Dendritic cell treated with granulocyte-macrophage colony-stimulating factor and Interleukin-4, amounts not matched to agents 40 ng/mL and 50 ng/mL, for 4 days (primary cell): ENCODE measurements at regions not wholly inside any gene's neighbourhood (a gene's known extent, or its start where the extent isn't known, plus 50 kb on each side); places are given as distances from the start of the nearest gene placed in this dataset.
"Not testable (repeated sequence)": the region's sequence is repeated elsewhere in the genome, so short reads cannot be mapped to it uniquely, and the experiment has no call there.

ENCODE experiments used
- H3K27ac Mint-ChIP-seq: one replicate; pipeline ENCODE4 v1.8.0; 2022; ENCODE audit warnings: mild to moderate bottlenecking, mixed read lengths
- H3K27me3 Mint-ChIP-seq: one replicate; pipeline ENCODE4 v1.8.0; 2022; ENCODE audit warnings: mild to moderate bottlenecking, mixed read lengths
- H3K36me3 Mint-ChIP-seq: one replicate; pipeline ENCODE4 v1.8.0; 2022; ENCODE audit warnings: low read depth, mixed read lengths
- H3K4me1 Mint-ChIP-seq: one replicate; pipeline ENCODE4 v1.8.0; 2022; ENCODE audit warnings: low read depth, mixed read lengths
- H3K4me3 Mint-ChIP-seq: one replicate; pipeline ENCODE4 v1.8.0; 2022; ENCODE audit warnings: mild to moderate bottlenecking, moderate library complexity, mixed read lengths
- H3K9me3 Mint-ChIP-seq: one replicate; pipeline ENCODE4 v1.8.0; 2022; ENCODE audit warnings: mixed read lengths
- intact Hi-C: fragments of 100-400 bp; cut with micrococcal nuclease; formaldehyde crosslinking; loops from one replicate; pipeline ENCODE4 v1.15.0; 2022

DNA sequence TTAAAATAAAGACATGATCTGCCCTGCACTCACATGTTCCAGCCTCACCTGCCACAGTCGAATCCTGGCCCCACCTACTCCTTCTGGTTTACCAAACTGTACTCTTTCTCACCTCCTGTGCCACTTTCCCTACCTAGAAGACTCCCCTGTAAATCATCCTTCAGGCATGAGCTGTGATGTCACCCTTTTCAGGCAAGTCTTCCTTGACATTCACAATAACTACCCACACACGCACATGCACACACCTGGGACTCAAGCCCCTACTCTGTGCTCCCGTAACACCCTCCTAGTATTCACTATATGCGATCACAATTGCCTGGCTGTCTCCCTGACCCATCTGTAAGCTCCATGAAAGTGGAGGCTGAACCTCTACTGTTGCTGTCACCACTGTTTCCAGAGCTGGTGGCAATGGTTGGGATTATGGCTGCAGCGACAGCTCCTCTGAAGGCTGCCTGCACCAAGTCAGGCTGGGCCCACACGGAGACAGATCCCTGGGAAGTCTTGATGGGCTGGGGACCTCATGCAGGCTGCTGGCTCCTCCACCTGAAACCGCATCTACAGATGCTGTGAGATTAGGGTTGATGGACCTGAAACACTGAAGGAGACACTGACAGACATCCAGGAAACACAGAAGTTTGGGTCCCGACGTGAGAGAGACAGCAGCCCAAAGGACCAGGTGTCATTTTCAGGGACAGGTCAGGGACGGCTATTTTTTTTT is 611.1 kb downstream of the UQCRFS1 start:
- H3K9me3 Mint-ChIP-seq = peaks cover 26% of the 10 kb centered on the region
- H3K27ac Mint-ChIP-seq = no peak overlapping the region
- H3K27me3 Mint-ChIP-seq = no peaks in the 10 kb centered on the region
- no peaks in the 10 kb centered on the region for H3K36me3 Mint-ChIP-seq
- no peak overlapping the region for H3K4me3 Mint-ChIP-seq
- no peaks in the 10 kb centered on the region for H3K4me1 Mint-ChIP-seq
- intact Hi-C loops = no loop called here

DNA sequence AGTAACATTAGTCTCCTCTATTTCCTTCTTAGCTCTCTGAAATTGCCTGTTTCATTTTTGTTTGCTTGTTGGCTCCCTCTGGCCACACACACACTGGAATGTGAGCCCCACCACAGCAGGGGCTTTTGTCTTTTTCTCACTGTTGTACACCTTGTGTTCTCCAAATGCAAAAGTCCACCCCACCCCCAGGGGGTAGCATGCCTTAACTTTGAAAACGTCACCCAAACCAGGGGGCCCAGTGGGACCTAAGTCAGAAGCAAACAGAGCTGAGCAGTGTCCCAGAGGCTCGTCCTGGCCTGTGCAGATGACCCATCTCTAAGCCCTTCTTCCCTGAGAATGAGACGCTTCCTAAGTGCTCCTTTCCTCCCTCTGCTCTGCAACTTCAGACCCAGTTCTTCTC is 614.1 kb downstream of the UQCRFS1 start:
- peaks cover 7% of the 10 kb centered on the region for H3K4me1 Mint-ChIP-seq
- H3K4me3 Mint-ChIP-seq = no peak overlapping the region
- no peaks in the 10 kb centered on the region for H3K27me3 Mint-ChIP-seq
- no peaks in the 10 kb centered on the region for H3K36me3 Mint-ChIP-seq
- intact Hi-C loops = no loop called here
- H3K9me3 Mint-ChIP-seq = peaks cover 1% of the 10 kb centered on the region
- H3K27ac Mint-ChIP-seq = no peak overlapping the region

DNA sequence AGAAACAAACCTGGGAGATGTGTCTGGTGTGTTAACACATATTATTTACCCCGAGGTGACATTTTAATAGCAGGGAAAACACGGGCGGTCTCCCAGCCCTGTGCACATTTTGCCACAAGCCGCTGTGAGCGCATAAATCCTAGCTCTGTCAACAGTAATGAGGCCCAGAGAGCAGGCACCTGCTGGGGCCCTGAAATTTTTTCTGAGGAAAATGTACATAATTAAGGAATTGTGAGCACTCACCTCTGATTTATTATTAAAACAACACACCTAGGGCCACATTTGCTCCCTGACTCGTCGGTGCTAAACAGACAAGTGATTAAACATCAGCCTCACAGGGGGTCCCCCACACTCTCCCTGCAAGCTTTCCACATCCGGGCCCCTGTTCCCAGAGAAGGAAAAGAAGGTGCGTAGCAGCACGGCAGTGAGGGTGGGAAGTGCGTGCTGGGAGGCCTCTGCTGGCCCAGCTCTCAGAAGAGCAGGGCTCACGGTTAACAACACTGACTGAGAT is 616.3 kb downstream of the UQCRFS1 start:
- Mint-ChIP-seq H3K27ac (no peak overlapping the region), H3K9me3 (no peaks in the 10 kb centered on the region)

DNA sequence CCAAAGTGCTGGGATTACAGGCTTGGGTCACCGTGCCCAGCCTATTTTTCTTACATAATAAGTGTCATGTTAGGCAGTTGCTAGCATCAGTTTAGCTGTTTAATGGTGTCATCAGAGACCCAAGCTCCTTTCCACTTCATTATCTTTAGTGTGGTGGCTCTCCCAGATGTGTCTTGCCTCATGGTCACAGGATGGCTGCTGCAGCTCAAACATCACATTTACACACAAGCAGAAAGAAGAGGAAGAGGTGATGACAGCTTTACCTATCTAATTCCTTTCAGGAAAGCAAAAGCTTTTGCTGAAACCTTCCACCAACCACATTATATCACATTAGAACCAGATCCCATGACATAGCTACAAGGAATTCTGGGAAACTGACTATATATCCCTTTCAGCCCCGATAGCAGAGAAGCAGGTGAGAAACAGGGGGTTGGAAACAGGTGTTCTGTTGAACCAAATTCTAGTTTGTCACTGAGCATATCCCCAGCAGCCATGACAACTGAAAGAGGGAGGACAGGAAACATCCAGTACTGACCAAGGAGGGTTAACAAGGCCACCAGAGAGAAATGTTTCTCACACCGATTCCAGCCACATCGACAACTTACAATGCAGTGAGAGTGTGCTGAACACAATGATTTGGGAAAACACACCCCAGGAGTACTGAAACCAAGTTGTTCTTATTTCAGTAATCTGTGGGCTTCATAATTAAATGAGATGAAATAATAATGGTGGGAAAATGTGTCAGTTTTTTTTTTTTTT is 617.0 kb downstream of the UQCRFS1 start:
- intact Hi-C loops = no loop called here
- Mint-ChIP-seq H3K27ac (no peak overlapping the region), H3K9me3 (no peaks in the 10 kb centered on the region)

More for the DNA sequence above, 616.3 kb downstream of the UQCRFS1 start:
- no peaks in the 10 kb centered on the region for H3K27me3 Mint-ChIP-seq
- no peak overlapping the region for H3K4me3 Mint-ChIP-seq
- H3K36me3 Mint-ChIP-seq = no peaks in the 10 kb centered on the region
- H3K4me1 Mint-ChIP-seq = peaks cover 7% of the 10 kb centered on the region
- intact Hi-C loops = no loop called here

DNA sequence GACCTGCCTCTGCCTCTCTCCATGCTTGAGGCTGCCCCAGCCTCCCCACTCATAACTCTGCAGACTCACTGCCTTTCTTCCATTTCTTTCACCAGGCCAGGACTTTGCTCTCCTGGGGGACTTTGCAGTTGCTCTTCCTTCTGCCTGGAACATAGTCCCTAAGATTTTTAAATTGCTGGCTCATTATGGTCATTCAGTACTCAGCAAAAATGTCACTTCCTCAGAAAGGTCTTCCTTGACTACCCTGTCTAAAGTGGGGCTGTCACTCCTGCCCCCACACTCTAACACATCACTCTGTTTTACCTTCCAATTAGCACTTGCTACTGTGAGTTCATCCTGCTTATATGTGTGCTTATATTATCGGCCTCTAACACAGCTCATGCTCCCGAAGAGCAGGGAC is 618.2 kb downstream of the UQCRFS1 start:
- Mint-ChIP-seq H3K4me1 (peaks cover 7% of the 10 kb centered on the region), H3K9me3 (no peaks in the 10 kb centered on the region), H3K27me3 (no peaks in the 10 kb centered on the region), H3K36me3 (no peaks in the 10 kb centered on the region), H3K4me3 (no peak overlapping the region), H3K27ac (no peak overlapping the region)
- intact Hi-C loops = no loop called here

More for the DNA sequence above, 617.0 kb downstream of the UQCRFS1 start:
- Mint-ChIP-seq H3K36me3 (no peaks in the 10 kb centered on the region), H3K4me1 (peaks cover 7% of the 10 kb centered on the region), H3K27me3 (no peaks in the 10 kb centered on the region), H3K4me3 (no peak overlapping the region)

DNA sequence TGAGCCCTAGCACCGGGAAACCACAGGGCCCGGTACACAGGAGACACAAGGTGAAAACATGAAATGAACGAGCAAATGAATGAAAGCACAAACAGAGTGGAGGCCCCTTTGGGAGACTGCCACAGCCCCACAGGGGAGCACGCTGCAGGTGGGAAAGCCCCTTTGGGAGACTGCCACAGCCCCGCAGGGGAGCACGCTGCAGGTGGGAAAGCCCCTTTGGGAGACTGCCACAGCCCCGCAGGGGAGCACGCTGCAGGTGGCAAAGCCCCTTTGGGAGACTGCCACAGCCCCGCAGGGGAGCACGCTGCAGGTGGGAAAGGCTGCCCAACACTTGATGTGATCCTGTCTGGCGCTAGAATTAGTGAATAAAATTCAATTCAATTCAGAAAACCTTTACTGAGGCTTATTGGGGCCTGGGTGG is 623.0 kb downstream of the UQCRFS1 start:
- H3K4me1 Mint-ChIP-seq, H3K4me3 Mint-ChIP-seq, H3K27me3 Mint-ChIP-seq, H3K36me3 Mint-ChIP-seq, H3K27ac Mint-ChIP-seq, intact Hi-C loops, H3K9me3 Mint-ChIP-seq: not testable (repeated sequence)

DNA sequence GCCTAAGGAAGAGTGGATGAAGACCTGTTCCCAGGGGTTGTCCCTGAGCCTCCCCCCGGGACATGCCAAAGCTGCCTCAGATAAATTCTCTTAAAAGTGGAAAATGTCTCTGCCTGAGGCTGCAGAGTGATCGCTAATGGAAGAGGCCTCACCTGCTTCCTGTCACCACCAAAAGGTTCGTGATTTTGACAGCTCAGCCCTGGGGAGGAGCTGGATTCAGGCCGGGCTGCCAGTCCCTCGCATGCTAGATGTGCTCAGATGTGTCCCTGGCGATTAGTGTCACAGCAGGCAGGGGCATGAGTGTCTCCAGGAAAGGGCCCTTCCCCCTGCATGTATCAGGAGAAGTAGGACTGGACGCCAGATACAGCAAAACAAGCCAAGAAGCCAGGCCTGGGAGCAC is 626.5 kb downstream of the UQCRFS1 start:
- no peaks in the 10 kb centered on the region for H3K36me3 Mint-ChIP-seq
- H3K27ac Mint-ChIP-seq = no peak overlapping the region
- H3K4me3 Mint-ChIP-seq = no peak overlapping the region
- peaks cover 2% of the 10 kb centered on the region for H3K27me3 Mint-ChIP-seq
- no peaks in the 10 kb centered on the region for H3K9me3 Mint-ChIP-seq
- intact Hi-C loops = no loop called here
- H3K4me1 Mint-ChIP-seq = no peaks in the 10 kb centered on the region

DNA sequence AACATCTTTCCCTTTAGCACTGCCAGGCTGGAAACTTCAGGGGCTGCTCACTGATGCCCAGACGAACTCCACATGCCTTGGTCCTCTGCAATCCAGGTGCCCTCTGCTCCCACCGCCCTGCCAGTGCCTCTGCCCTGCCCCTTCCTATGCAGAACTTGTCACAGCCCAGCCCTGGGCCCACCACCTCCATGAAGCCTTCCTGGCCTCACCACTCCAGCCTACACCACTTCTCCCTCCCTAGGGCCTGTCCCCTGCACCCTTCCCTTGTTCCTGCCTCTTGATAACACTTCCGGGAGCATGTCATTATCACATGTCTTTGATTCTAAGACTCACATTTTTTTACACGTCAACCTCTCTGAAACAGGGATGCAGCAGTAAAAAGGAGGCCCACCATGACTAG is 627.2 kb downstream of the UQCRFS1 start:
- no peak overlapping the region for H3K27ac Mint-ChIP-seq
- no peak overlapping the region for H3K4me3 Mint-ChIP-seq

DNA sequence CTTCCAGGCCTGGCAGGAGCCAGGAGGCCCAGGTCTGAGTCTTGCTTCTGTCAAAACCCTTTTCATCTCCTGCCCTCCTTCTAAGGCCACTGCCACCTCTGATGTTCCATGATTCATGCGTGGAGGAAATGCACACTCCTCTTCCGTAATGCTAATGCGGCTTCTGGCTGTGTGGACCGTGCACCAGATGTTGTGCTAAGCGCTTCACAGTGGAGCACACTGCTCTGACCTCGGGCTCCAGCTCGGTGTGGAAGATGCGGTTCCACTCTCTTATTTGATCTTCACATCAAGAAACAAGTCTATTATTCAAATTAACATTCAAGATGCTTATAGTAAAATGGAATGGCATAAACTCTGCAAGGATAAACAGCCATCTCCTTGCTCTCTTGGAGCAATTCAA is 629.2 kb downstream of the UQCRFS1 start:
- intact Hi-C loops = no loop called here
- Mint-ChIP-seq H3K4me3 (no peak overlapping the region), H3K36me3 (no peaks in the 10 kb centered on the region), H3K9me3 (no peaks in the 10 kb centered on the region), H3K27me3 (peaks cover 4% of the 10 kb centered on the region), H3K27ac (no peak overlapping the region), H3K4me1 (no peaks in the 10 kb centered on the region)

More for the DNA sequence above, 627.2 kb downstream of the UQCRFS1 start:
- no peaks in the 10 kb centered on the region for H3K4me1 Mint-ChIP-seq
- H3K27me3 Mint-ChIP-seq = peaks cover 2% of the 10 kb centered on the region
- no peaks in the 10 kb centered on the region for H3K9me3 Mint-ChIP-seq
- no peaks in the 10 kb centered on the region for H3K36me3 Mint-ChIP-seq
- intact Hi-C loops = no loop called here

DNA sequence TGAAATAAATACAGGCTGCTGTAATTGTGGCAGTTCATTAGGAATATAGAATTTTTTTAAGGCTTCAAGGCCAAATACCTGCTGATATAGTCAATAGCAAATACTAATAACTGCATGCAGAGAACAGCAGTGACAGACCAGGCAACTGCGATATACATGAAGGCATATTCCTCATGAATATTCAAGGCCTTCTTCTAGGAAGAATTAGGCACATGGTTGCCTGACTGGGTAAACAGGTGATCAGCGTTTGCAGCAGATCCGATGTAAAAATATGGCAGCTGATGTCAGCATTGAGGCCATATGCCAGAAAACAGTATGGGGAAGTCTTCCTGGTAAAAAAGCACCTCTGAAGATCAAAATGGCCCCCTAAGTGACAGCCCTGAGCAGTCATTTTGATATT is 629.7 kb downstream of the UQCRFS1 start:
- no peaks in the 10 kb centered on the region for H3K4me1 Mint-ChIP-seq

DNA sequence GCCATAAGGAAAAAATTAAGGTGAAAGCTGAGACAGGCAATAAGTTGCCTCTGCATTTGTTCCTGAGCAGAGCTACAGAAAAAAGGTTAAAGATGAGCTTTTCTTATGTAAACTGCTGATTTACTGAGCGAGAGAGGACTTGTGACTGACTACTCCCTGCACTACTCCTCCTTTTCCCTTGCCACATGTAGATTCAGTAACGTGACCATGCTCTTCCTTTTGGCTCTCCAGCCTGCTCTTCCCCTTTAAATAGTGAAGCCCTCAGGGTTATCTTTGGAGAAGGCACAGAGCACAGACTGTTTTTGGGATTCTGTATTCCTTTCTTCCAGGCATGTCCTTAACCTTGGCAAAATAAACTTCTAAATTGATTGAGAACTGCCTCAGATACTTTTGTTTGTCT is 630.2 kb downstream of the UQCRFS1 start:
- Mint-ChIP-seq H3K27me3 (peaks cover 4% of the 10 kb centered on the region), H3K27ac (no peak overlapping the region), H3K36me3 (no peaks in the 10 kb centered on the region), H3K9me3 (no peaks in the 10 kb centered on the region), H3K4me1 (no peaks in the 10 kb centered on the region), H3K4me3 (no peak overlapping the region)
- intact Hi-C loops = no loop called here

More for the DNA sequence above, 629.7 kb downstream of the UQCRFS1 start:
- Mint-ChIP-seq H3K4me3 (no peak overlapping the region), H3K27ac (no peak overlapping the region), H3K9me3 (no peaks in the 10 kb centered on the region), H3K27me3 (peaks cover 4% of the 10 kb centered on the region), H3K36me3 (no peaks in the 10 kb centered on the region)
- intact Hi-C loops = no loop called here

DNA sequence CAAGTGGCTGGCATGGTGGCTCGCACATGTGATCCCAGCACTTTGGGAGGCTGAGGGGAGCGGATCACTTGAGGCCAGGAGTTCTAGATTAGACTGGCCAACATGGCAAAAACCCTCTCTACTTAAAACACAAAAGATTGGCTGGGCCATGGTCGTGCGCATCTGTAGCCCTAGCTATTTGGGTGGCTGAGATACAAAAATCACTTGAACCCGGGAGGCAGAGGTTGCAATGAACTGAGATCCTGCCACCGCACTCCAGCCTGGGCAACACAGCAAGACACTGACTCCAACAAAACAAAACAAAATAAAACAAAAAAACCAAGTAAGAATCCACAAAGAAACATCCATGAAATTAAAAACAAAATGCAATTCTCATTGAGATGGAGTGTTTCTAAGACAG is 630.6 kb downstream of the UQCRFS1 start:
- no peak overlapping the region for H3K4me3 Mint-ChIP-seq
- H3K9me3 Mint-ChIP-seq = no peaks in the 10 kb centered on the region
- H3K4me1 Mint-ChIP-seq = no peaks in the 10 kb centered on the region
- intact Hi-C loops = no loop called here
- peaks cover 4% of the 10 kb centered on the region for H3K27me3 Mint-ChIP-seq
- no peaks in the 10 kb centered on the region for H3K36me3 Mint-ChIP-seq
- no peak overlapping the region for H3K27ac Mint-ChIP-seq

DNA sequence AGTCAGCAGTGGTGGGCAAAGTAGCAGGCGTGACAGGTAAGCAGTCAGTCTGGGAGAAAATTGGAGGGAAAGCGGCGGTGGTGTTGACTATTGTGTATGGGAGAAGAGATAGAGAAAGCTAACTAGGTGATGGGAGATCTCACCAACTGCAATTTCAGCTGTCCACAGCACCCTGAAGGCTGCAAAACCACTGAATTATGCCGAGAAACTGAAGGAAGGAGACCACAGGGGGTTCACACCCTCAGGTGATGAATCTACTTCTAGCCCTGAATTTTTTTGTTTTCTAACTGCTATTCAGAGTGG is 631.5 kb downstream of the UQCRFS1 start:
- intact Hi-C loops = no loop called here
- peaks cover 4% of the 10 kb centered on the region for H3K27me3 Mint-ChIP-seq
- no peaks in the 10 kb centered on the region for H3K9me3 Mint-ChIP-seq
- H3K36me3 Mint-ChIP-seq = no peaks in the 10 kb centered on the region
- no peak overlapping the region for H3K4me3 Mint-ChIP-seq
- H3K27ac Mint-ChIP-seq = no peak overlapping the region
- no peaks in the 10 kb centered on the region for H3K4me1 Mint-ChIP-seq

DNA sequence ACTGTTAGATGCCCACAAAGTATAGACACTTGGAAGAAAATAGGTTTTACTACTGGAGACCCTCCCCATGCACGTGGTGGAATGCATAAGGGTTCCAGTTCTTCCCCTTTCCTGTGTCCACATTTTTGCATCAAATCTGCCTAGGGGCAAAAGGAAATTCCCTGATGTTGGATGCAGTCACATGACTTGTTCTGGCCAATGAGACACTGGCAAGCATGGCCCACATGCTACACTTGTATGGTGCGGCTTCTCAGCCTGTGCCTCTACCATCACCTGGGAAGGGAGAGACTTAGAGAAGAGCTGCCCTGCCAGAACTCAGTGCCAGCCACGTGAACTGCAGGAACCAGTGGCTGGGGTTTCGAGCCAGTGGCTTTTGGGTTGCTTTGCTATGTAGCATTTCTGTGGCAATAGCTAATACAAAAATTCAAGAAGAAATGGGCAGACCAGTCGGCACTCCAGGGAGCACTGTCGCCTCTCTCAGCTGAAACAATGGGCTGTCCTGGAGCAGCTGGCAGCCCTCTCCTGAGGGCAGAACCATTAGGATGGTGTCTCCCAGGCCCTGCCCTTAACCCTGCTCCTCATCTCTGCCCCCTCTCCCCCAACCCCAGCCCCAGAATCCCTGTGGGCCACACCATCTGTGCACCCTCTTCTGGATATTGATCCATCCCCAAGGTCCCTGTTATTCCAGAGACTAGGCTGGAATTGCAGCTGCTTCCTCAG is 634.0 kb downstream of the UQCRFS1 start:
- Mint-ChIP-seq H3K36me3 (no peaks in the 10 kb centered on the region), H3K9me3 (no peaks in the 10 kb centered on the region), H3K4me3 (no peak overlapping the region), H3K27me3 (peaks cover 4% of the 10 kb centered on the region), H3K27ac (no peak overlapping the region), H3K4me1 (no peaks in the 10 kb centered on the region)
- intact Hi-C loops = no loop called here
